AG20443 (cell line): ENCODE measurements at regions not wholly inside any gene's neighbourhood (a gene's known extent, or its start where the extent isn't known, plus 50 kb on each side); places are given as distances from the start of the nearest gene placed in this dataset.
"Not testable (repeated sequence)": the region's sequence is repeated elsewhere in the genome, so short reads cannot be mapped to it uniquely, and the experiment has no call there.

ENCODE experiments used
- DNase-seq: peaks from one replicate; pipeline ENCODE4 v3.0.0; 2012; ENCODE audit warnings: low spot score, mixed read lengths

- DNase-seq: peak; percentile 55
These were observed 51.0 kb downstream of the IARS1 start for GRCh38 chr9:92242260-92243136.

- DNase-seq: no peak
These were observed 56.6 kb downstream of the IARS1 start for GRCh38 chr9:92236915-92237314.

GRCh38 chr9:92236465-92236864, 57.0 kb downstream of the IARS1 start:
- no peak for DNase-seq

DNA sequence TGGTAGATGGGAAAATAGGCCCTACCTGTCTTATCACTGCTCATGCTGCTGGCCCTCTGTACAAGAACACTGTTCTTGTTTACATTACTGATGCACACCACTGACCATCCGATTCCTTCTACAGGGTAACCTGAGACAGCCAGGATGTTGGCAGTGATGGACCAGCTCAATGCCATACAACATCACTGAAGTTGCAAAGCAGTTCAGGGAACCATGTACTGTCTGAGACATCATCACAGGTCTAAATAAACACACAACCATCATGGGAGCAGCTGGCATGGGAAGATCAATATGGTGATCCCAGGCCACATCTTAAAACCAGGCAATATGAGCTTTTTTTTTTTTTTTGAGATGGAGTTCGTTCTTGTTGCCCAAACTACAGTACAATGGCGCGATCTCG, 59.0 kb downstream of the IARS1 start:
- DNase-seq: no peak

DNA sequence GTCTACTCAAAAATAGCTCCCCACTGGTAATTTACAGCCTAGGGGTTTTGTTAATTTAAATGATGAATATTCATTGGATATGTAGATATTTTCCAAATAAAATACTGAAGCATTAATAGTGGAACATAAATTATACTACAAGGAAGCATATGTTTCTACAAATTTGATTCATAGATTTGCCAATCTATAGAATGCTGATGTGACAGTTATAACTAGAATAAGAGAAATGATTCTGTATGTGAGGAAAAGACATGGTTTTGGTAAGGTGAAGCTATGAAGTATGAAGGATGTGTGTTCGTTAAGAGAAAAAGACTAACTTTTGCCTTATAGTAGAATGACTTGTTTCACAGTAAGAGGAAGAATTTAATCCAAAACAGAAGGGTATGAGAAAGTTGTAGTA, 61.3 kb downstream of the IARS1 start:
- no peak for DNase-seq

DNA sequence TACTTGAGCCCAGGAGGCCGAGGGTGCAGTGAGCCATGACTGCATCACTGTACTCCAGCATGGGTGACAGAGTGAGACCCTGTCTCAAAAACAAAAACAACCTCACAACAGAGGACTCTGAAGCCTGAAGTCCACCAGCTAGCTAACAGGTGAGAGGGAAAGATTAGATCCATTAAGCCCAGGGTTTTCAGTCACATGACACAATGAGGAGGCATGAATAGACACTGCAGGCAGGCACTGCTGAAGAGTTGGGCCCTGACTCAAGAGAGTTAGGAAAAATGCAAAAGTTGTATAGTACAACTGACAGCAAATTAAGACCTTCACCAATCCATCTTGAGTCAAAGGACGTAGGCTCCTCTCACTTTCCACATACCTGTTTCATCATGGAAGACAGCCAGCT, 64.9 kb downstream of the IARS1 start:
- DNase-seq: no peak

DNA sequence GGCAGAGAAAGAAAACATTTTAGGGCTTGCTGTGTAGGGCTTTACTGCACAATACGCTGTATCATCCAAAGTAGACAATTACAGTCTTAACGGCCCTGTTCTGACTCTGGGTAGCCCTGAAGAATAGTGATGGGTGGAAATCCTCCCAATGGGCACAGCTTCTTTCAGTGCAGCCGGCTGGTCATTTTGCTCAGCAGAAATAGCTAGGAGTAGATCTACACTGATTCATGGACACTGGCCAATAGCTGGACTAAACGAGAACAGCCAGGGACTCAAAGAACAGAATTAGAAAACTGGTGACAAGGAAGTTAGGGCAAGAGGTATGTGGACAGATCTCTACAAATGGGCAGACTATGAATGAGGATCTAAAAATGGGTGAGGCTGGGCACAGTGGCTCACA, 69.3 kb downstream of the IARS1 start:
- no peak for DNase-seq

DNA sequence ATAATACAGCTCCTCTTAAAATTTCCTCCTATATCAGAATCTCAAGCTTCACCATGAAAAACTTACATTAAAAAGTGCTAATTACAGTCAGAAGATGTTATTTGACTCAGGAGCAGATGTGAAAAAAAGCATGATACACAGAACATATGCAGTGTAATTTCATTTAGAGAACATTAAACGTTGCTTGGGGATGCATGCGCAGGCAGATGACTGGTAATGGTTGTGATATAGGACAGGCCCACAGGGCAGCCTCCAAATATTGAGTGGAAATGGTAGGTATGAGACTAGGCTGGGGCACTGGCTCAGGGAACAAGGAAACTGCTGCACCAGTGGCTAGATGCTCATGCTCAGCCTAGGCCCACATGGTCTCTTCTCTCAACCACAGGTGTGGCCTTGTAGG, 69.7 kb downstream of the IARS1 start:
- no peak for DNase-seq

GRCh38 chr9:92208693-92209524, 84.6 kb downstream of the IARS1 start:
- no peak for DNase-seq

DNA sequence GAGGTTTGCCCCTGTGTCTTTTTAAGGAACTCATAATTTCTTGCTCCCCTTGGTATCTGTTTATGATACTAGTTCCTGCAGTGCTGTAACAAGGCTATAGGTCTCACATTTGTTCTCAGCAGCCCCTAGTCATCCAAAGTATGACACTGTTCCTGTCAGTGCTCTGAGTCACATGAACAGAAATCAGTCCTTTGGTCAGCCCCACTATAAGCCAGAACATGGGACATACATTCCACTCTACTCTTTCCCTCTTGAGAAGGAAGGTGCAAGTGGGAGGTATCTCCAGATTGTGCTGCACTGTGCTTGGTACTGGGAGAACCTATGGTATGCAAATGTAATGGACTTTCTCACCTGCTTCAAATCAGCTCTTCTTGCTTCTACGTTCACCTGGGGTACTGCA, 87.0 kb downstream of the IARS1 start:
- no peak for DNase-seq

DNA sequence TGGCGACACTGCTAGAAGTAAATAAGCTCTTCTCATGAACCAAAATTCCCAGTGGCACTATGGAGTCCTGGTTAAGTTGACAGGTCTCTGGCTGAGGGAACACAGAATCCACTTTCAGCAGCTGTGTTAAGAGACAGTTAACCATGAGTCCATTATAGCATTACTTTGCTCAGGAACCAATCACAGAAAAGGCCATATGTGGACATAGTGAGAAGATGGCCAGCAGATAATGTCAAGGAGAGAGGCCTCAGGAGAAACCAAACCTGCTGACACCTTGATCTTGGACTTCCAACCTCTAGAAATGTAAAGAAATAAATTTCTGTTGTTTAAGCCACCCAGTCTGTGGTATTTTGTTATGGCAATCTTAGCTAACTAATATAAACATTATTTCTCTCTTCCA, 88.7 kb upstream of the SPTLC1 start:
- not testable (repeated sequence) for DNase-seq

DNA sequence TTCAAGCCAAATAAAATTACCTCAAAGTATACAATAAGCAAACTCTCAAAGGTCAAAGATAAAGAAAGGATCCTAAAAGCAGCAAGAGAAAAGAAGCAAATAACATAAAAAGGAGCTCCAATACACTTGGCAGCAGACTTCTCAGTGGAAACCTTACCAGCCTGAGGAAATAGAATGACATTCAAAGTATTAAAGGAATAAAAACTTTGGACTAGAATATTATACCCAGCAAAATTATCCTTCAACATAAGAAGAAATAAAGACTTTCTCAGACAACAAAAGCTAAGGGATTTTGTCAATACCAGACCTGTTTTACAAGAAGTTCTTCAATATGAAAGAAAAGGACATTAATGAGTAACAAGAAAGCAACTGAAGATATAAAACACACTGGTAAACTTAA, 83.0 kb upstream of the SPTLC1 start:
- DNase-seq: not testable (repeated sequence)

DNA sequence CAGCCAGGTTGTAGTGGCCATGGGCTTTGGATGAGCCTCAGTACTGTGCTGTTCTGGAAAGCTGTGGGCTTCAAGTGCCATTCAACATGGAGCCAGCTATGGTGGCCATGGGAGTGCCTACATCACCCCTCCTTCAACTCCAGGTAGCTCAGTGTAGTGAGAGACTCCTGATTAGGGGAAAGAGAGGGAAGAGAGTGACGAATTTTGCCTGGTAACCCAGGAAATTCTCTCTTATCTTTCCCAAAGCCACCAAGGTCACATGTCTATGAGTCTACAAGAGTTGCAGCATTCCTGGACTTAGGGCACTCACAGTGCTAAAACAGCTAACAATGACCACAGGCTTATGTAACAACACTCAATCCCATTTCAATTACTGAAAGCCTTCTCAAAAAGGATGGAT, 81.7 kb upstream of the SPTLC1 start:
- peak; percentile 49 for DNase-seq

- DNase-seq: no peak
These were observed 81.2 kb upstream of the SPTLC1 start for GRCh38 chr9:92196400-92196799.

DNA sequence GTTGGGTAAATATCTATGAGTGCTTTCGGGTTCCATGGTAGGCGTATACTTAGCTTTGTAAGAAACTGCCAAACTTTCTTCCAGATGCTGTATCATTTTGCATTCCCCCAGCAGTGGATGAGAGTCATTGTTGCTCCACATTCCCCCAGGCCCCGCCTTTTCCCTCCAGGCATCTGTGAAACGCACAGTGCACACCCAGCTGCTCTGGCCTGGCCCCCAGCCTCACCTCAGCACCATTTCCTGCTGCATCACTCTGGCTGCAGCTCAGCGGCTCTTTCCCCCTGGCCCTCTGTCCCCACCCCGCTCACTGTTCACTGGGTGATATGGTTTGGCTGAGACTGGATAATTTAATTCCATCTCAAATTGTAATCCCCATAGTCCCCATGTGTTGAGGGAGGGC, 76.6 kb upstream of the SPTLC1 start:
- DNase-seq: peak; percentile 90

DNA sequence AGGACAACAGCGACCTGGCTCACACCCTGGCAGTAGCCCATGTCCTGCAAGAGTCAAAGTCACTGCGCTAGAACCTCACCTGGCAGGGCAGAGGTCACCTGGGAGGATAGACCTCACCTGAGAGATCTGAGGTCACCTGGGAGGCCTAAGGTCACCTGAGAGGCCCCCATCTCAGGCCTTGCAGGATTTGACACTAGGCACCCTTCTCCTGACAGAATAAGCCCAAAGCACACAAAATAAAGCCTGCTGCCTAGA, 75.2 kb upstream of the SPTLC1 start:
- no peak for DNase-seq

DNA sequence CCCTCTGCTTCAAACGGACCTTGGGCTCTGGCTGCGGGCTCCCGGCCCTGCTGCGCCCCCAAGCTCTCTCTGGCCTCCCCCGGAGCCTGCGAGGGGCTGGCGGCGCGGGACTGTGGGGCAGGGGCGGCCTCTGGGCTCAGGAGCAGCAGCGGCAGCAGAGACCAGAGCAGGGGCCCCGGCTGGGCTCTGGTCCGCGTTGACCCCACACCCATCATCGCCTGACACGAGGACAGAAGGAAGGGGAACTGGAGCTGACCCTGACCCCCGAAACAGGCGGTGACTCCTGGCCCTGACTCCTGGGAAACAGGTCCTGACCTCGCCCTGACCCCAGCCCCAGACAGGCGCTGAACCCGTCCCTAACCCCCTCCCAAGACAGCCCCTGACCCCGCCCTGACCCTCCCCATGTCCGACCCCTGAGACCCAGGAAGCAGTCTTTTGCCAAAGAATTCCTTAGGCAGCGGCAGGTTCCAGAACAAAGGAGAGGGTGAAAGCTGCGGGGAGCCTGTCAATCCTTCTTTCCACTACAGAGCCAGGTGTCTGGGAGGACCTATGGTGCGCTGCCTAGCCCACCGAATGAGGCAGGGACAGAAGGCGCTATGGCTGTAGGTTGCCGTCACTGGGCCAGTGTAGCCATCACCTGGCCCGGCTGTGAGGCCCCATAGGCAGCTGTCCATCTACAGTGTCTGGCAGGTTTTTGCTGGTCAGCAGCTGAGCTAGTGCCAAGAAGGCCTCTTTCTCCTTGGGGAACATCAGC, 74.7 kb upstream of the SPTLC1 start:
- DNase-seq: no peak

- DNase-seq: no peak
These were observed 74.0 kb upstream of the SPTLC1 start for GRCh38 chr9:92188969-92189781.

- no peak for DNase-seq
These were observed 72.9 kb upstream of the SPTLC1 start for GRCh38 chr9:92187989-92188714.

GRCh38 chr9:92187390-92187789, 72.2 kb upstream of the SPTLC1 start:
- no peak for DNase-seq

GRCh38 chr9:92186631-92187030, 71.4 kb upstream of the SPTLC1 start:
- DNase-seq: no peak
